ENCODE measurements at regions not wholly inside any gene's neighbourhood (a gene's known extent, or its start where the extent isn't known, plus 50 kb on each side); places are given as distances from the start of the nearest gene placed in this dataset.

DNA sequence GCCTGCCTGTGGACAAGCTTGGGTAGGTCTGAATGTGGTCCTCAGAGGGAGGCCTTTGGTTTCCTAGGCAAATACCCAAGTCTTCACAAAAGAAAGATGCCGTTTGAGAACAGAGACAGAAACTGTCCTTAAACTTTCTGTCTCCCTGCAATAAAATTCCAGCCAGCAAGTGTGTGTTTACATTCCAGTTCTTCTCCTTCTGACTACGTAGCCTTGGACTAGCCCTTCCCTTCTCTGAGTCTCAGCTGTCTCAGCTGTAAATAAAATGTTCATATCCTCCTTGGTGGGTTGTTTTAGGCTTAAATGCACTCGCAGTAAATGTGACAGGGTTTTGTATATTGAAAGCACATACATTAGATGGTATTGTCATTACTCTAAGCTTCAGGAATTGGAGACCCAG lies 561.2 kb upstream of the MKI67 start:
- TF ChIP-seq, protein P1, sequence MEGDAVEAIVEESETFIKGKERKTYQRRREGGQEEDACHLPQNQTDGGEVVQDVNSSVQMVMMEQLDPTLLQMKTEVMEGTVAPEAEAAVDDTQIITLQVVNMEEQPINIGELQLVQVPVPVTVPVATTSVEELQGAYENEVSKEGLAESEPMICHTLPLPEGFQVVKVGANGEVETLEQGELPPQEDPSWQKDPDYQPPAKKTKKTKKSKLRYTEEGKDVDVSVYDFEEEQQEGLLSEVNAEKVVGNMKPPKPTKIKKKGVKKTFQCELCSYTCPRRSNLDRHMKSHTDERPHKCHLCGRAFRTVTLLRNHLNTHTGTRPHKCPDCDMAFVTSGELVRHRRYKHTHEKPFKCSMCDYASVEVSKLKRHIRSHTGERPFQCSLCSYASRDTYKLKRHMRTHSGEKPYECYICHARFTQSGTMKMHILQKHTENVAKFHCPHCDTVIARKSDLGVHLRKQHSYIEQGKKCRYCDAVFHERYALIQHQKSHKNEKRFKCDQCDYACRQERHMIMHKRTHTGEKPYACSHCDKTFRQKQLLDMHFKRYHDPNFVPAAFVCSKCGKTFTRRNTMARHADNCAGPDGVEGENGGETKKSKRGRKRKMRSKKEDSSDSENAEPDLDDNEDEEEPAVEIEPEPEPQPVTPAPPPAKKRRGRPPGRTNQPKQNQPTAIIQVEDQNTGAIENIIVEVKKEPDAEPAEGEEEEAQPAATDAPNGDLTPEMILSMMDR (IDR thresholded peaks at IDR 0.05), result no peak
- no peak for TF ChIP-seq POLR2A (IDR thresholded peaks at IDR 0.05)
